Nephron (organoid): ENCODE measurements at regions not wholly inside any gene's neighbourhood (a gene's known extent, or its start where the extent isn't known, plus 50 kb on each side); places are given as distances from the start of the nearest gene placed in this dataset.
"Not testable (repeated sequence)": the region's sequence is repeated elsewhere in the genome, so short reads cannot be mapped to it uniquely, and the experiment has no call there.

Experiments
- H3K27ac Mint-ChIP-seq, 3 experiments: 2 replicates each; pipeline ENCODE4 v1.8.0; 2020; ENCODE audit warnings: mixed read lengths in 3 of 3, mild to moderate bottlenecking in 2 of 3, moderate library complexity in 1 of 3
- H3K27me3 Mint-ChIP-seq: 2 replicates; pipeline ENCODE4 v1.8.0; 2021; ENCODE audit warnings: low read depth, mild to moderate bottlenecking, moderate library complexity, mixed read lengths
- H3K36me3 Mint-ChIP-seq: 2 replicates; pipeline ENCODE4 v1.8.0; 2020; ENCODE audit warnings: low read depth, mixed read lengths
- H3K4me1 Mint-ChIP-seq: 2 replicates; pipeline ENCODE4 v1.8.0; 2020; ENCODE audit warnings: mixed read lengths
- H3K4me3 Mint-ChIP-seq, 3 experiments: 2 replicates each; pipeline ENCODE4 v1.8.0; 2020; ENCODE audit warnings: mild to moderate bottlenecking in 3 of 3, mixed read lengths in 3 of 3, moderate library complexity in 2 of 3
- H3K9me3 Mint-ChIP-seq: 2 replicates; pipeline ENCODE4 v1.8.0; 2020; ENCODE audit warnings: mixed read lengths
- TF ChIP-seq, protein P1 (sequence below), 3 experiments: fragments of 200-600 bp; sonication (generic); IDR thresholded peaks; one replicate each; pipeline ENCODE4 v1.5.0; 2021; ENCODE audit warnings: antibody characterized with exemption in 3 of 3; ENCODE audit not compliant: unreplicated experiment in 3 of 3

DNA sequence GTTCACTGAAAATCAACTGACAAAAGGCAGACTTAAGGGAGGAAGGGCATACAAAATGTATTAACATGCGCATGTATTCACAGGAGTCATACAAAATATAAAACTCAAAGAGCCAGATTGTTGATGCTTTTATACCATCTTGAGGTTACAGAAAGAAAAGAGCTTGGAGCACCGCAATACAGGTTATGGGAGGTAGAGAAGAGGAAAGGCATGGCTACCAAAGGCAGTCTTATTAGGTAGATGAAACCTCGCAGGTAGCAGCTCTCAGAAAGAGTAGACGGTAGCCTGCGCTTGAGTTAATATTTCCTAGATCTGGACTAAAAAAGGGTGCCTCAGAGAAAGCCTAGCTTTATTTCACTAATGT lies 69.0 kb upstream of the DHRS4 start:
- peaks cover 4% of the 10 kb centered on the region for H3K27me3 Mint-ChIP-seq
- H3K36me3 Mint-ChIP-seq = no peaks in the 10 kb centered on the region
- TF ChIP-seq, protein P1, sequence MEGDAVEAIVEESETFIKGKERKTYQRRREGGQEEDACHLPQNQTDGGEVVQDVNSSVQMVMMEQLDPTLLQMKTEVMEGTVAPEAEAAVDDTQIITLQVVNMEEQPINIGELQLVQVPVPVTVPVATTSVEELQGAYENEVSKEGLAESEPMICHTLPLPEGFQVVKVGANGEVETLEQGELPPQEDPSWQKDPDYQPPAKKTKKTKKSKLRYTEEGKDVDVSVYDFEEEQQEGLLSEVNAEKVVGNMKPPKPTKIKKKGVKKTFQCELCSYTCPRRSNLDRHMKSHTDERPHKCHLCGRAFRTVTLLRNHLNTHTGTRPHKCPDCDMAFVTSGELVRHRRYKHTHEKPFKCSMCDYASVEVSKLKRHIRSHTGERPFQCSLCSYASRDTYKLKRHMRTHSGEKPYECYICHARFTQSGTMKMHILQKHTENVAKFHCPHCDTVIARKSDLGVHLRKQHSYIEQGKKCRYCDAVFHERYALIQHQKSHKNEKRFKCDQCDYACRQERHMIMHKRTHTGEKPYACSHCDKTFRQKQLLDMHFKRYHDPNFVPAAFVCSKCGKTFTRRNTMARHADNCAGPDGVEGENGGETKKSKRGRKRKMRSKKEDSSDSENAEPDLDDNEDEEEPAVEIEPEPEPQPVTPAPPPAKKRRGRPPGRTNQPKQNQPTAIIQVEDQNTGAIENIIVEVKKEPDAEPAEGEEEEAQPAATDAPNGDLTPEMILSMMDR (IDR thresholded peaks at IDR 0.05; ENCODE audit: unreplicated experiment in 3 of 3) = no peak
- H3K9me3 Mint-ChIP-seq = peaks cover 12% of the 10 kb centered on the region
- no peak overlapping the region for H3K4me3 Mint-ChIP-seq
- peak overlapping the region in 1 of 3 experiments; percentile 25 for H3K27ac Mint-ChIP-seq
- H3K4me1 Mint-ChIP-seq = peaks cover 5% of the 10 kb centered on the region

DNA sequence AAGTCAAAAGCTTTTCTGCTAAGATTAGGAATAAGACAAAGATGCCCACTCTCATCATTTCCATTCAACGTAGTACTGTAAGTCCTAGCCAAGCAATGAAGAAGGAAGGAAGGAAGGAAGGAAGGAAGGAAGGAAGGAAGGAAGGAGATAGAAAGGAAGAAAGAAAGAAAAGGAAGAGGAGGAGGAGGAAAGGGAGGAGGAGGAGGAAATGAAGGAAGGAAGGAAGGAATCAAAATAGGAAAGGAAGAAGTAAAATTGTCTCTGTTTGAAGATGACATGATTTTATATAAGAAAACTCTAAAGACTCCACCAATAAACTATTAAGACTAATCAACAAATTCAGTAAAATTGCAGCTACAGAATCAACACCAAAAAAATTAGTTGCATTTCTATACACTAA lies 66.0 kb upstream of the DHRS4 start:
- Mint-ChIP-seq H3K4me3 (no peak overlapping the region), H3K27ac (no peak overlapping the region), H3K9me3 (peaks cover 12% of the 10 kb centered on the region), H3K4me1 (no peaks in the 10 kb centered on the region), H3K36me3 (no peaks in the 10 kb centered on the region), H3K27me3 (peaks cover 10% of the 10 kb centered on the region)
- TF ChIP-seq, protein P1 (IDR thresholded peaks at IDR 0.05; ENCODE audit: unreplicated experiment in 3 of 3) = no peak

DNA sequence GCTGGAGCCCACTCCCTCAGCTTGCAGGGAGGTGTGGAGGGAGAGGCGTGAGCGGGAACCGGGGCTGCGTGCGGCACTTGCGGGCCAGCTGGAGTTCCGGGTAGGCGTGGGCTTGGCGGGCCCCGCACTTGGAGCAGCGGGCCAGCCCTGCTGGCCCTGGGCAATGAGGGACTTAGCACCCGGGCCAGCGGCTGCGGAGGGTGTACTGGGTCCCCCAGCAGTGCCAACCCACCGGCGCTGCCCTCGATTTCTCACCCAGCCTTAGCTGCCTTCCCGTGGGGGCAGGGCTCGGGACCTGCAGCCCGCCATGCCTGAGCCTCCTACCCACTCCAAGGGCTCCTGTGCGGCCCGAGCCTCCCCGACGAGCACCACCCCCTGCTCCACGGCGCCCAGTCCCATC lies 61.9 kb upstream of the DHRS4 start:
- not testable (repeated sequence) for H3K27me3 Mint-ChIP-seq, H3K27ac Mint-ChIP-seq, H3K36me3 Mint-ChIP-seq, H3K4me3 Mint-ChIP-seq, H3K4me1 Mint-ChIP-seq
- H3K9me3 Mint-ChIP-seq = peaks cover 15% of the 10 kb centered on the region

DNA sequence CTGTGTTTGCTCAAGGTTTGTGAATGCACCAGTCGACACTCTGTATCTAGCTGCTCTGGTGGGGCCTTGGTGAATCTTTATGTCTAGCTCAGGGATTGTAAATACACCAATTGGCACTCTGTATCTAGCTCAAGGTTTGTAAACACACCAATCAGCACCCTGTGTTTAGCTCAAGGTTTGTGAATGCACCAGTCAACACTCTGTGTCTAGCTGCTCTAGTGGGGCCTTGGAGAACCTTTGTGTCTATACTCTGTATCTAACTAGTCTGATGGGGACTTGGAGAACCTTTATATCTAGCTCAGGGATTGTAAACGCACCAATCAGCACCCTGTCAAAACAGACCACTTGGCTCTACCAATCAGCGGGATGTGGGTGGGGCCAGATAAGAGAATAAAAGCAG lies 61.3 kb upstream of the DHRS4 start:
- not testable (repeated sequence) for H3K27ac Mint-ChIP-seq, H3K4me3 Mint-ChIP-seq, H3K36me3 Mint-ChIP-seq, H3K27me3 Mint-ChIP-seq, H3K4me1 Mint-ChIP-seq
- H3K9me3 Mint-ChIP-seq = peaks cover 14% of the 10 kb centered on the region

DNA sequence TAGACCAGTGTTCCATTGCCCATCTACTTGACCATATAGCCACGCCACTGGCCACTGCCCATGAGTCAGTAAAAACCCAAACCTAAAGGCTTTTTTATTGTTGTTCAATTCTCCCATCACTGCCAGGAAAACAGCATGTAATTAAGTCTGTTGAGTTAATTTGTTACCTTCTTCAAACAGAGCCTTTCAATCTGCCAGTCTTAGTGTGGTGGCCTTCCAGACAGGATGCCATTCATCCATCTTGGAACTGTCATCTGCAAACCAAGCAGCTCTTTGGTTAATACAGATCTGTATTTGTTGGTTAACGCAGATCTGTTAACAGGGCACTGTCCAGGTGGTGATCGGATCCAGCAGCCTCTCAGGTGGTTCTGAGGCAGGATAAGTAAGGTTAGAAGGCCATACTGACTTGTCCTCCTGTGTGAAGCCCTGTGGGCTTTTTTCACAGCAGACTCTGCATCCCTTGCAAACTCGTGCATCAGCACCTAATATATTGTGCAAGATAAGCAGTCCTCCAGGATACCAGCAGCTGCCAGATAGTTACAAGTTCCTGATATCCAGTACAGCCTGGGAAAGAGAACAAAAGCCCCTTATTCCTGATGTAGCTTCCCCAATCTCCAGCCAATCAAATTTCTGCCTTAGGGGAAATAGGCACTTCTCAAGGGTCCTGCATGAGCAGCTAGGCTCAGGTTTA lies 59.1 kb upstream of the DHRS4 start:
- H3K27ac Mint-ChIP-seq = no peak overlapping the region
- H3K27me3 Mint-ChIP-seq = peaks cover 6% of the 10 kb centered on the region
- no peak overlapping the region for H3K4me3 Mint-ChIP-seq
- TF ChIP-seq, protein P1 (IDR thresholded peaks at IDR 0.05; ENCODE audit: unreplicated experiment in 3 of 3) = no peak
- peaks cover 4% of the 10 kb centered on the region for H3K4me1 Mint-ChIP-seq
- peaks cover 8% of the 10 kb centered on the region for H3K9me3 Mint-ChIP-seq
- no peaks in the 10 kb centered on the region for H3K36me3 Mint-ChIP-seq

DNA sequence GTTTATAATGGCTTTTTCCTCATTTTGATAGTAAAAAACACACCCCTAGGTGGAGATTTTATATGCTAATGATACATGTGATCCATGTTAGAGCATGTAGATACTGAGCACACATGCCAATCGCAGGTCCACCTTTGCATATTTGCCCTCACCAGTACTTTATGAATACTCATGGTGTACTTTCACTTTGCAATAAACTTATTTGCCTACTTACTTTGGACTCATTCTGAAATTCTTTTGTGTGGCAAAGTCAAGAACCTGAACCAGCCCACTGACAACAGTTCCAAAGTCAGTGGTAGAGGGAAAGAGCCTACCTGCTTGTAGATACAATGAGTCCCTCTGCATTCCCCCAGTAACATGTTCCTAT lies 58.5 kb upstream of the DHRS4 start:
- H3K27me3 Mint-ChIP-seq = peaks cover 5% of the 10 kb centered on the region

DNA sequence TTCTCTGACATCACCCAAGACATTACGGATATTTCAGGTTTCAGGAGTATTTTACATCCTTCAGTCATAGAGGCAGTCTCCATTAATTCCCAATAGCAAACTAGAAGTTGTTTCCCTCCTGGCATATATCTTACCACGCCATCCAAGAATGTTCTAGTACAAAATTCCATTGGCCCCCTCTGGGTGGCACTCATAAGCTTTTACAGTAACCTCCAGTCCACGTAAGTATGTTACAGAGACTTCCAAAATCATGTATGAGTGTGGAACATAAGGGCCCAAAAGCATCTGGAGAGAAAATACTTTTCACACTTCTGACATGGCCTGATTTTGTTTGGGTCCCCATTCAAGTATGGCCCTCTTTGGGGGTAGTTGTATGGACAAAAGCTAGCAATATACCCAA lies 58.1 kb upstream of the DHRS4 start:
- Mint-ChIP-seq H3K4me3 (no peak overlapping the region), H3K4me1 (peaks cover 4% of the 10 kb centered on the region), H3K9me3 (peaks cover 12% of the 10 kb centered on the region), H3K27me3 (peaks cover under 1% of the 10 kb centered on the region), H3K36me3 (no peaks in the 10 kb centered on the region), H3K27ac (peak overlapping the region in 1 of 3 experiments; percentile 14)
- TF ChIP-seq, protein P1 (IDR thresholded peaks at IDR 0.05; ENCODE audit: unreplicated experiment in 3 of 3) = peak in 2 of 3 experiments; percentile 28 to 29

More for the DNA sequence above, 58.5 kb upstream of the DHRS4 start:
- no peak overlapping the region for H3K4me3 Mint-ChIP-seq
- peaks cover 4% of the 10 kb centered on the region for H3K4me1 Mint-ChIP-seq
- H3K36me3 Mint-ChIP-seq = no peaks in the 10 kb centered on the region
- peak overlapping the region in 1 of 3 experiments; percentile 14 for H3K27ac Mint-ChIP-seq
- TF ChIP-seq, protein P1 (IDR thresholded peaks at IDR 0.05; ENCODE audit: unreplicated experiment in 3 of 3) = no peak
- peaks cover 11% of the 10 kb centered on the region for H3K9me3 Mint-ChIP-seq
